Fibroblast of the aortic adventitia (primary cell): ENCODE measurements at regions not wholly inside any gene's neighbourhood (a gene's known extent, or its start where the extent isn't known, plus 50 kb on each side); places are given as distances from the start of the nearest gene placed in this dataset.
"Not testable (repeated sequence)": the region's sequence is repeated elsewhere in the genome, so short reads cannot be mapped to it uniquely, and the experiment has no call there.

Source experiments
- DNase-seq: peaks from one replicate; pipeline ENCODE4 v3.0.0-alpha.2; 2010; ENCODE audit warnings: low read depth
- H3K4me3 ChIP-seq: 2 replicates; pipeline ENCODE4 v1.5.1; 2011; ENCODE audit warnings: low read depth, mild to moderate bottlenecking, control low read depth, low read length, moderate library complexity
- TF ChIP-seq, protein P1 (sequence below): IDR thresholded peaks from 2 replicates; pipeline ENCODE4 v1.5.1; 2011; ENCODE audit warnings: mild to moderate bottlenecking, low read length, control low read depth, inconsistent platforms; ENCODE audit not compliant: insufficient read depth

DNA sequence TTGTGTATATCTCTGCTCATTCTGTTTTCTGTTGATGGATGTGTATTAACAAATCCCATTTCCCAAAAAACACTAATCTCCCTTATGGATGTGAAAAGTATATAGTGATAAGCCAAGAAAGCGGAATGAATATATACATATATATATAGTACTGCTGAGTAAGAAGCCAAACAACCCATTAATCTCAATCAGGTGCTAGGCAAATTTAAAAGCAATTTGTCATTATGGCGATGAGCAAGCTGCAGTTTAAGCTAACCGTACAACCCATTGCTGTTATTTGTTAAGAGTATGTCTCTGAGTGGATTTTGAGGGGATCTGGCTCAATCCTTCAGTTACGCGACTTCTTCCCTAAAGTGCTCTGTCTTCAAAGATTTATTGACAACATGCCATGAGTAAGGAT, 640.4 kb upstream of the ARRDC3 start:
- TF ChIP-seq, protein P1, sequence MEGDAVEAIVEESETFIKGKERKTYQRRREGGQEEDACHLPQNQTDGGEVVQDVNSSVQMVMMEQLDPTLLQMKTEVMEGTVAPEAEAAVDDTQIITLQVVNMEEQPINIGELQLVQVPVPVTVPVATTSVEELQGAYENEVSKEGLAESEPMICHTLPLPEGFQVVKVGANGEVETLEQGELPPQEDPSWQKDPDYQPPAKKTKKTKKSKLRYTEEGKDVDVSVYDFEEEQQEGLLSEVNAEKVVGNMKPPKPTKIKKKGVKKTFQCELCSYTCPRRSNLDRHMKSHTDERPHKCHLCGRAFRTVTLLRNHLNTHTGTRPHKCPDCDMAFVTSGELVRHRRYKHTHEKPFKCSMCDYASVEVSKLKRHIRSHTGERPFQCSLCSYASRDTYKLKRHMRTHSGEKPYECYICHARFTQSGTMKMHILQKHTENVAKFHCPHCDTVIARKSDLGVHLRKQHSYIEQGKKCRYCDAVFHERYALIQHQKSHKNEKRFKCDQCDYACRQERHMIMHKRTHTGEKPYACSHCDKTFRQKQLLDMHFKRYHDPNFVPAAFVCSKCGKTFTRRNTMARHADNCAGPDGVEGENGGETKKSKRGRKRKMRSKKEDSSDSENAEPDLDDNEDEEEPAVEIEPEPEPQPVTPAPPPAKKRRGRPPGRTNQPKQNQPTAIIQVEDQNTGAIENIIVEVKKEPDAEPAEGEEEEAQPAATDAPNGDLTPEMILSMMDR: no peak
- DNase-seq: no peak
- H3K4me3 ChIP-seq: no peak overlapping the region

DNA sequence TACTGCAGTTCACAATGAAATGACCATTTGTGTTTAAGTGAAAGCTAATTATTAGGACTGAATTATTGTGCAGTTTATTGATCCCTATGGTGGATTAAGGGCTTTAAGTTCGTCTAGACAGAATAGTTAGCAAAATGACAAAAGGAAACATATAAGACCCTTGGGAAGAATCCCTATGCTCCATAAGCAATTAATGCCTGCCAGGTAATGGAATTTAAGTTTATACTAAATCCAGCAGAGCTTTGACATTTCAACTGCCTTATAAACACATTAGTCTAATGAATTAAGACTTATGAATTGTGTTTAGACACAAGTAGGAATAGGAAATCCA, 640.0 kb upstream of the ARRDC3 start:
- DNase-seq: no peak
- TF ChIP-seq, protein P1: no peak
- no peak overlapping the region for H3K4me3 ChIP-seq

DNA sequence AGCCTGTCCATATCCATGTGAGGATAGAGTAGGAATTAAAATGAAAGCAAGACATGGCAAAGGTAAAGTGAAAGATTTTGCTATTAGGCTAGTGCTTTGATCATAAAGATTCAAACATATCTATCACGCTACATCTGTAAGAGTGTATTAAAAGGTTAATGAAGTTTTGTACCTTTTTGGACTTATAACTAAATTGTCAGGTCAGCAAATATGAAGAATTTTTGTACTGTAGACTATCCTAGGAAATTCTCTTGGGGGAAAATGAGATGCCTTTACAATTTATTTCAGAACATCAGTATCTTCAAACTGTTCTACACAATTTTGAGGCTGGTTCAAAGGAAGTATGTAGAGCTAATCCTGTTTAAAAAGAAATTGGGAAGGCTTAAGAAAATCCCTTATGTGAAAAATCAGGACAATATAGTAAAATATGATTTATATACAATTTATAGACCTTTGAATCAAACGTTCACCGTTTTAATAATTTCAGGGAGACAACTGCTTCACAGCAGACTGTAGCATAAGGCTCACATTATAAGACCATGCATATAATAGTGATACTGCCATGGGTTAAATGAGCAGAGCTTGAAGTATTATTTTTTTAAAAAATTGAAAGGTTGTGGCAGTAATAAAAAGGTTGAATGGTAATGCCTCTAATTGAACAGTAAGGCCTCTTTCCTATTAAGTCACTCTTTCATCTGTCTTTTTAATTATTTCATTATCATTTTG, 639.5 kb upstream of the ARRDC3 start:
- TF ChIP-seq, protein P1: no peak
- DNase-seq: no peak
- no peak overlapping the region for H3K4me3 ChIP-seq

DNA sequence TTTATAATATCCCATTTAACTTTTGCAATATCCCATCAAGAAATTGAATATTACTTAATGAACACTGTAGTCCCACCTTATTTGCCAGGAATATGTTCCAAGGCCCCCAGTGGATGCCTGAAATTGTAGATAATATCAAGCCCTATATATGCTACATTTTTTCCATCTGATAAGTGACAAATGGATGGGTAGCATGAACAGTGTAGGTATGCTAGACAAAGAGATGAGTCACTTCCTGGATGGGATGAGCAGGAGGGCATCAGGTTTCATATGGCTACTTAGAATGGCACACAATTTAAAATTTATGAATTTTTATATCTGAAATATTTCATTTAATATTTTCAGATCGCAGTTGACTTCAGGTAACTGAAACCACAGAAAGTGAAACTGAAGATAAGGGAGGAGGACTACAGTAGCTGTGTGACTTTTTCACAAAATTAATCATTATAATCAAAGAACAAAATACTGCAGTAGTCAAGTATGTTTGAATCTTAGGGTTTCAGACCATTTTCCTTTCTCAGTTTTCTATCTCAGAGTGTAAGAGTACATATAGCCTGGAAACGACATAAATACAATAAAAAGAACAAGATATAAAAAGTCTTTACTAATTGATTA, 636.4 kb upstream of the ARRDC3 start:
- TF ChIP-seq, protein P1: no peak
- DNase-seq: no peak
- no peak overlapping the region for H3K4me3 ChIP-seq

DNA sequence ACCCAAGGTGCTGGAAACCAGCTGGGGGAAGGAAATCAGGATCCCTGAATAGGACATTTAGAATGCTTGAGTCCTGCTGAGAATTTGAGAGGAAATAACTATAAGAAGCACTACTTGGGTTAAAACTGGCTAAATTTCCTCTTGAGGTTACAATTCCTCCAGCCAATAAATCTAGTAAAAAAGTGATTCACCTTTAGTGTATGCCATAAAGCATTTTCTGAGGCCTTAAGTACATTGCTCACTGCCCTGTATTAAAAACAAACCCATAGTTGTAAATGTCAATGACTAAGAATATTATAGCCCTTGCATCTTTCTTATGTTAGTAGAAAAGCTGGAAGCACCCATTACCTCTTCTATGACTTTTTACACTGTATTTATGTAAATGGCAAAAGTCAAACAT, 634.7 kb upstream of the ARRDC3 start:
- TF ChIP-seq, protein P1: no peak
- H3K4me3 ChIP-seq: no peak overlapping the region
- DNase-seq: peak; percentile 8

DNA sequence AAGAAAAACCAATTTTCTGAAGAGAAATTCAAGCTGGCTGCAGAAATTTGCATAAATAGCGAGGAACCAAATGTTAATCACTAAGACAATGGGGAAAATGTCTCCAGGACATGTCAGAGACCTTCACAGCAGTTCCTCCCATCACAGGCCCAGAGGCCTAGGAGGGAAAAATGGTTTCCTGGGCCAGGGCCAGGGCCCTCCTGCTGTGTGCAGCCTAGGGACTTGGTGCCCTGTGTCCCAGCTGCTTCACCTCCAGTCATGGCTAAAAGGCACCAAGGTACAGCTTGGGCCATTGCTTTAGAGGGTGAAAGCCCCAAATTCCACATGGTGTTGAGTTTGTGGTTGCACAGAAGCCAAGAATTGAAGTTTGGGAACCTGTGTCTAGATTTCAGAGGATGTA, 628.7 kb upstream of the ARRDC3 start:
- H3K4me3 ChIP-seq, DNase-seq: not testable (repeated sequence)

DNA sequence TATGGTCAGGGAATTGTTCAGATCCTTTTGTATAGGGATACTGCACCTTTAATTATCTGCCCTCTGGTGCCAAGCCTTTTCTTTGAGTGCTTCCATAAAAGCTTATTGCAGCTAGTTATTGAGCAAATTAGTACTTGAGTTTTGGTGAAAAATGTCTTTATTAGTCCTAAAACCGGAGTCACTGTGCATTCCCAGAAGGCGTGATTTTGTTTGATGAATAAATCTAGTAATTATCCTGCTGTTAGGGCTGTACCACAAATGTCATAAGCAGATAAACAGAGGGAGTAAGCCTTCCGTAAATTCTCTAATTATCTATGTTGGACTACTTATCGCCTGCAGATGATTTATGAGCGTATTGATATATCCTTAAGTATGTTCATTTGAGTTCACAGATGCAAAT, 620.7 kb upstream of the ARRDC3 start:
- no peak for DNase-seq
- TF ChIP-seq, protein P1: no peak

More for the DNA sequence above, 620.7 kb upstream of the ARRDC3 start:
- no peak overlapping the region for H3K4me3 ChIP-seq
